ENCODE measurements at regions not wholly inside any gene's neighbourhood (a gene's known extent, or its start where the extent isn't known, plus 50 kb on each side); places are given as distances from the start of the nearest gene placed in this dataset.

GRCh38 chr10:128802062-128802461, 665.0 kb upstream of the MGMT start (continued):
- no peak for TF ChIP-seq REST (IDR thresholded peaks at IDR 0.05; ENCODE audit: low read depth, low read length)

DNA sequence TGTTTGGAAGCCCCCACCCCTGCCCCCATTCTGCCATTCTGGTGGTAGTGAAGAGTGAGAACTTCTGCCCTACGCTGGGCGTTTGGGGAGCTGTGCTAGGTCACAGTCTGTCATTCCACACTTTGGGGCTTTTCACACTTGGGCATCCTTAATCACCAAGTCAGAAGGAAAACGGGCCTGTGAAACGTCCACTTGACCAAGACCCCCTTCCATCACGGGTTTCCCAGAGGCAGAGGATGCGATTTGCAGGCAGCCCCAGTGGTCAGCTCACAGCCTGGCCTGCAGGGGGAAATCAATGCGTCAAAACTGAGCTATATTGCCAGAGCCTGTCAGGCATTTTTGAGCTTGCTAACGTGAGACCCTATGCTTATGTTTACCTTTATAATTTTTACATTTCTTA, 663.3 kb upstream of the MGMT start:
- no peaks in the 10 kb centered on the region for H3K36me3 ChIP-seq (replicated peaks in 1 of 2; ENCODE audit: control insufficient read depth in 1 of 2, insufficient read depth in 2 of 2, low read length in 1 of 2)
- no peak for DNase-seq
- POLR2A ChIA-PET, result no interaction called here
- 6% methylated on average over 8 of the region's 8 CpGs for WGBS (ENCODE audit: low lambda C conversion rate)
- no peaks in the 10 kb centered on the region for H3K9me3 ChIP-seq
- H3K4me2 ChIP-seq, result no peak overlapping the region
- TF ChIP-seq RCOR1 (IDR thresholded peaks at IDR 0.05; ENCODE audit: low read length) (no peak), SMC3 (IDR thresholded peaks at IDR 0.05; ENCODE audit: low read depth, low read length) (no peak), GABPA (IDR thresholded peaks at IDR 0.05; ENCODE audit: low read depth) (no peak), NFIC (IDR thresholded peaks at IDR 0.05; ENCODE audit: borderline replicate concordance) (no peak), JUND (IDR thresholded peaks at IDR 0.05) (no peak), SIN3A (IDR thresholded peaks at IDR 0.05; ENCODE audit: borderline replicate concordance, low read depth, low read length) (no peak), TEAD4 (IDR thresholded peaks at IDR 0.05; ENCODE audit: borderline replicate concordance, insufficient read depth) (no peak), TCF12 (IDR thresholded peaks at IDR 0.05) (no peak)
- TF ChIP-seq, protein P1, sequence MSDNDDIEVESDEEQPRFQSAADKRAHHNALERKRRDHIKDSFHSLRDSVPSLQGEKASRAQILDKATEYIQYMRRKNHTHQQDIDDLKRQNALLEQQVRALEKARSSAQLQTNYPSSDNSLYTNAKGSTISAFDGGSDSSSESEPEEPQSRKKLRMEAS (IDR thresholded peaks at IDR 0.05; ENCODE audit: low read depth), result no peak
- TF ChIP-seq, protein P2, sequence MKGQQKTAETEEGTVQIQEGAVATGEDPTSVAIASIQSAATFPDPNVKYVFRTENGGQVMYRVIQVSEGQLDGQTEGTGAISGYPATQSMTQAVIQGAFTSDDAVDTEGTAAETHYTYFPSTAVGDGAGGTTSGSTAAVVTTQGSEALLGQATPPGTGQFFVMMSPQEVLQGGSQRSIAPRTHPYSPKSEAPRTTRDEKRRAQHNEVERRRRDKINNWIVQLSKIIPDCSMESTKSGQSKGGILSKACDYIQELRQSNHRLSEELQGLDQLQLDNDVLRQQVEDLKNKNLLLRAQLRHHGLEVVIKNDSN (IDR thresholded peaks at IDR 0.05; ENCODE audit: borderline replicate concordance, low read depth), result no peak
- TF ChIP-seq, protein P3, sequence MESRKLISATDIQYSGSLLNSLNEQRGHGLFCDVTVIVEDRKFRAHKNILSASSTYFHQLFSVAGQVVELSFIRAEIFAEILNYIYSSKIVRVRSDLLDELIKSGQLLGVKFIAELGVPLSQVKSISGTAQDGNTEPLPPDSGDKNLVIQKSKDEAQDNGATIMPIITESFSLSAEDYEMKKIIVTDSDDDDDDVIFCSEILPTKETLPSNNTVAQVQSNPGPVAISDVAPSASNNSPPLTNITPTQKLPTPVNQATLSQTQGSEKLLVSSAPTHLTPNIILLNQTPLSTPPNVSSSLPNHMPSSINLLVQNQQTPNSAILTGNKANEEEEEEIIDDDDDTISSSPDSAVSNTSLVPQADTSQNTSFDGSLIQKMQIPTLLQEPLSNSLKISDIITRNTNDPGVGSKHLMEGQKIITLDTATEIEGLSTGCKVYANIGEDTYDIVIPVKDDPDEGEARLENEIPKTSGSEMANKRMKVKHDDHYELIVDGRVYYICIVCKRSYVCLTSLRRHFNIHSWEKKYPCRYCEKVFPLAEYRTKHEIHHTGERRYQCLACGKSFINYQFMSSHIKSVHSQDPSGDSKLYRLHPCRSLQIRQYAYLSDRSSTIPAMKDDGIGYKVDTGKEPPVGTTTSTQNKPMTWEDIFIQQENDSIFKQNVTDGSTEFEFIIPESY (IDR thresholded peaks at IDR 0.05; ENCODE audit: borderline replicate concordance, low read depth), result no peak
- TF ChIP-seq, protein P4, sequence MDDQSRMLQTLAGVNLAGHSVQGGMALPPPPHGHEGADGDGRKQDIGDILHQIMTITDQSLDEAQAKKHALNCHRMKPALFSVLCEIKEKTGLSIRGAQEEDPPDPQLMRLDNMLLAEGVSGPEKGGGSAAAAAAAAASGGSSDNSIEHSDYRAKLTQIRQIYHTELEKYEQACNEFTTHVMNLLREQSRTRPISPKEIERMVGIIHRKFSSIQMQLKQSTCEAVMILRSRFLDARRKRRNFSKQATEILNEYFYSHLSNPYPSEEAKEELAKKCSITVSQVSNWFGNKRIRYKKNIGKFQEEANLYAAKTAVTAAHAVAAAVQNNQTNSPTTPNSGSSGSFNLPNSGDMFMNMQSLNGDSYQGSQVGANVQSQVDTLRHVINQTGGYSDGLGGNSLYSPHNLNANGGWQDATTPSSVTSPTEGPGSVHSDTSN (IDR thresholded peaks at IDR 0.05), result no peak
- no peak overlapping the region for H3K27ac ChIP-seq (ENCODE audit: low read depth in 2 of 2, low read length in 1 of 2)
- no peaks in the 10 kb centered on the region for H3K27me3 ChIP-seq (ENCODE audit: insufficient read depth)
- H3K4me1 ChIP-seq (ENCODE audit: control insufficient read depth in 1 of 2, insufficient read depth in 2 of 2, low read depth in 1 of 2, low read length in 1 of 2), result no peaks in the 10 kb centered on the region
- H3K9ac ChIP-seq, result no peak overlapping the region
- no peaks in the 10 kb centered on the region for H4K20me1 ChIP-seq (ENCODE audit: insufficient read depth)
- H3K4me3 ChIP-seq (ENCODE audit: low read depth in 2 of 2, low read length in 1 of 2), result no peak overlapping the region
- no peaks in the 10 kb centered on the region for H3K9me2 ChIP-seq
- no peaks in the 10 kb centered on the region for H3K79me2 ChIP-seq (ENCODE audit: insufficient read depth)
- H3F3A ChIP-seq (replicated peaks; ENCODE audit: insufficient read depth), result no peaks in the 10 kb centered on the region
- CTCF ChIA-PET, result interaction anchor here (0.9 kb wide), 1 partner anchor 535 kb away, joined by 4 read pairs; no protein-coding TSS in a partner anchor
- no peak overlapping the region for H2AFZ ChIP-seq (ENCODE audit: low read depth)
